Thyroid gland (tissue), 4 donors: ENCODE measurements at regions not wholly inside any gene's neighbourhood (a gene's known extent, or its start where the extent isn't known, plus 50 kb on each side); places are given as distances from the start of the nearest gene placed in this dataset.

ENCODE experiments used
- DNase-seq, 2 donors: peaks; one replicate each; pipeline ENCODE4 v3.0.0-alpha.2; 2019
- H3K27ac ChIP-seq, 3 donors: fragments of 200-600 bp; sonication (generic); 1 replicate in 2 of 3; 2 replicates in 1 of 3; pipeline ENCODE4 v1.5.1; 2016 to 2019; ENCODE audit warnings: mild to moderate bottlenecking in 1 of 3, moderate library complexity in 1 of 3
- H3K27me3 ChIP-seq: fragments of 200-600 bp; sonication (generic); one replicate; pipeline ENCODE4 v1.5.1; 2019
- H3K36me3 ChIP-seq, 2 donors: fragments of 200-600 bp; sonication (generic); one replicate each; pipeline ENCODE4 v1.5.1; 2016 to 2019
- H3K4me1 ChIP-seq, 2 donors: fragments of 200-600 bp; sonication (generic); one replicate each; pipeline ENCODE4 v1.5.1; 2017 to 2019
- H3K4me3 ChIP-seq, 3 donors: fragments of 200-600 bp; sonication (generic); replicated peaks in 1 of 3; 1 replicate in 2 of 3; 2 replicates in 1 of 3; pipeline ENCODE4 v1.5.1; 2016; ENCODE audit warnings: mild to moderate bottlenecking in 1 of 3
- H3K9me3 ChIP-seq: fragments of 200-600 bp; sonication (generic); one replicate; pipeline ENCODE4 v1.5.1; 2017
- CTCF ChIP-seq, 6 experiments: fragments of 200-600 bp in 3 of 6; fragments of 450-650 bp in 3 of 6; sonication (generic) in 3 of 6; IDR thresholded peaks; one replicate each; pipeline ENCODE4 v1.5.1; 2016 to 2019; ENCODE audit warnings: antibody characterized with exemption in 6 of 6, mild to moderate bottlenecking in 2 of 6, inconsistent platforms in 1 of 6, moderate library complexity in 1 of 6
- POLR2A ChIP-seq, 2 donors: fragments of 450-650 bp; IDR thresholded peaks; one replicate each; pipeline ENCODE4 v1.6.1; 2017; ENCODE audit warnings: antibody characterized with exemption in 2 of 2, mild to moderate bottlenecking in 2 of 2, moderate library complexity in 1 of 2
- WGBS, 2 donors: methylation state at CpG; one replicate each; pipeline ENCODE4 v1.1.5; 2017; 5-methylcytosine and 5-hydroxymethylcytosine counted together
- intact Hi-C: fragments of 100-400 bp; cut with DNase I; formaldehyde crosslinking; loops from one replicate; pipeline ENCODE4 v1.15.1; 2023

- Histone ChIP-seq H3K4me1 (no peaks in the 10 kb centered on the region), H3K27me3 (no peaks in the 10 kb centered on the region), H3K36me3 (no peaks in the 10 kb centered on the region), H3K27ac (no peak overlapping the region), H3K9me3 (no peaks in the 10 kb centered on the region), H3K4me3 (no peak overlapping the region)
- TF ChIP-seq POLR2A (IDR thresholded peaks at IDR 0.05) (no peak), CTCF (IDR thresholded peaks at IDR 0.05) (no peak)
- WGBS, 2 donors, result 75% methylated on average over 6 of the region's 6 CpGs
- intact Hi-C loops, result no loop called here
- no peak for DNase-seq
Measured at GRCh38 chr6:168902075-168902474, 351.6 kb downstream of the THBS2 start.

- Histone ChIP-seq H3K4me1 (no peaks in the 10 kb centered on the region), H3K27ac (no peak overlapping the region), H3K27me3 (no peaks in the 10 kb centered on the region), H3K36me3 (no peaks in the 10 kb centered on the region), H3K9me3 (no peaks in the 10 kb centered on the region), H3K4me3 (no peak overlapping the region)
- intact Hi-C loops, result no loop called here
- DNase-seq, result no peak
- TF ChIP-seq CTCF (IDR thresholded peaks at IDR 0.05) (no peak), POLR2A (IDR thresholded peaks at IDR 0.05) (no peak)
- 92% methylated on average over 19 of the region's 19 CpGs for WGBS, 2 donors
Measured at GRCh38 chr6:168901076-168901475, 352.6 kb downstream of the THBS2 start.

- peak in 1 of 2 donors; percentile 6 for DNase-seq
- no peaks in the 10 kb centered on the region for H3K36me3 ChIP-seq
- H3K27ac ChIP-seq, result no peak overlapping the region
- 82 to 85% methylated on average over 9 of the region's 9 CpGs for WGBS, 2 donors
- no peak for TF ChIP-seq CTCF (IDR thresholded peaks at IDR 0.05)
- intact Hi-C loops, result no loop called here
- H3K27me3 ChIP-seq, result no peaks in the 10 kb centered on the region
- peaks cover 0 to 5% of the 10 kb centered on the region in 2 donors for H3K4me1 ChIP-seq
- H3K4me3 ChIP-seq, result no peak overlapping the region
- H3K9me3 ChIP-seq, result no peaks in the 10 kb centered on the region
Measured at GRCh38 chr6:168896321-168896720, 357.3 kb downstream of the THBS2 start.

DNA sequence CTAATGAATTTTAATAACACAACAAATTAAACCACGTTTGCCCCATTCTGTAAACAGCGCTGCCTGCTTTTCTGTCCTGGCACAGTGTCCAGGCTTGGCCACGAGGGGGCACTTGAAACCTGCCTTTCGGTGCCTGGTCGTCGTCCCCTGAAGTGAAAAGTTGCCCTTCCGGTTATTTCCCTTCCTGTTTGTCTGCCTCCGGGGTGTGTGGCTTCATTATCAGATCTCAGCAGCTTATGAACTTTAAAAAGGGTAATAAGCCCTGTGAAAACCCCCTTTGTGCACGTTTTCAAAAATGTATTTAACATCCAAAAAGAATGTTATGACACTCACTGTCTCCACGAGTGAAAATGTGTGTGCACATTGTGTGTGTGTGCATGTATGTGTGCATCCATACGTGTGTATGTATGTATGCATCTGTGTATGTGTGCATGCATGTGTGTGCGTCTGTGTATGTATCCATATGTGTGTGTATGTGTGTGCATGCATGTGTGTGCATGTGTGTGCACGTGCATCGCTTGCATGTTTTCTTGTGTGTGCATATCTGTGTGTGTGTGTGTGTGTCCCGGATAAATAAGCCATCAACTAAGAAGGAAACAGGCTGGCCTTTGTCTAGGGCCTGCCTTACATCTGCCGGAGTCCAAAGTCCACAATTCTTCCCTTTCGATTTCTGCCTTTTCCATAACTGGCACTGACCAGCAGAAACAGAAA is 358.4 kb downstream of the THBS2 start:
- H3K4me1 ChIP-seq, result peaks cover 0 to 5% of the 10 kb centered on the region in 2 donors
- no peak overlapping the region for H3K4me3 ChIP-seq
- H3K9me3 ChIP-seq, result no peaks in the 10 kb centered on the region
- intact Hi-C loops, result no loop called here
- peak; percentile 76 to 85 for DNase-seq
- 36 to 41% methylated on average over 17 of the region's 17 CpGs for WGBS, 2 donors
- H3K36me3 ChIP-seq, result no peaks in the 10 kb centered on the region
- no peak overlapping the region for H3K27ac ChIP-seq
- TF ChIP-seq CTCF (IDR thresholded peaks at IDR 0.05), result peak; percentile 47 to 87 (median 77)
- no peak for TF ChIP-seq POLR2A (IDR thresholded peaks at IDR 0.05)
- H3K27me3 ChIP-seq, result no peaks in the 10 kb centered on the region

DNA sequence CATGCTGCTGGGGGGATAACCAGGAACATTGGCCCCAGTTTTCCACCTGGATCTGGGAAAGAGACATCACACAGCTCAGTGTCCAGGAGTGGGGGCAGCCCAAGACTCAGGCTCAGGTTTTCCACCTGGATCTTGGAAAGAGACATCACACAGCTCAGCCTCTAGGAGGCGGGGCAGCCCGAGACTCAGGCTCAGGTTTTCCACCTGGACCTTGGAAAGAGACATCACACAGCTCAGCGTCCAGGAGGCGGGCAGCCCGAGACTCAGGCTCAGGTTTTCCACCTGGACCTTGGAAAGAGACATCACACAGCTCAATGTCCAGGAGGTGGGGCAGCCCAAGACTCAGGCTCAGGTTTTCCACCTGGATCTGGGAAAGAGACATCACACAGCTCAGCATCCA is 361.6 kb downstream of the THBS2 start:
- H3K36me3 ChIP-seq, result no peaks in the 10 kb centered on the region
- WGBS, 2 donors, result 73% methylated on average over 4 of the region's 5 CpGs; no CpG with 5 or more reads in 1 of the 2 donors
- TF ChIP-seq CTCF (IDR thresholded peaks at IDR 0.05), result no peak
- no peak for TF ChIP-seq POLR2A (IDR thresholded peaks at IDR 0.05)
- no peaks in the 10 kb centered on the region for H3K9me3 ChIP-seq
- no peak for DNase-seq
- no peak overlapping the region for H3K4me3 ChIP-seq
- intact Hi-C loops, result no loop called here
- no peaks in the 10 kb centered on the region for H3K27me3 ChIP-seq
- peaks cover 0 to 5% of the 10 kb centered on the region in 2 donors for H3K4me1 ChIP-seq
- H3K27ac ChIP-seq, result no peak overlapping the region
